Colonic mucosa (tissue), 4 donors: ENCODE measurements at regions not wholly inside any gene's neighbourhood (a gene's known extent, or its start where the extent isn't known, plus 50 kb on each side); places are given as distances from the start of the nearest gene placed in this dataset.

Source experiments
- DNase-seq: peaks from one replicate; pipeline ENCODE4 v3.0.0-alpha.2; 2020
- H3K27ac ChIP-seq: fragments of 200-600 bp; one replicate; pipeline ENCODE4 v1.8.0; 2021
- H3K27me3 ChIP-seq: fragments of 200-600 bp; one replicate; pipeline ENCODE4 v1.8.0; 2021
- H3K36me3 ChIP-seq: fragments of 200-600 bp; one replicate; pipeline ENCODE4 v1.8.0; 2021
- H3K4me1 ChIP-seq: fragments of 200-600 bp; one replicate; pipeline ENCODE4 v1.8.0; 2021; ENCODE audit warnings: mild to moderate bottlenecking
- H3K4me3 ChIP-seq: fragments of 200-600 bp; one replicate; pipeline ENCODE4 v1.8.0; 2021
- H3K9ac ChIP-seq, 2 donors: one replicate each; pipeline ENCODE4 v1.7.0; 2013; ENCODE audit warnings: control low read depth in 2 of 2, low read depth in 2 of 2, low read length in 2 of 2
- H3K9me3 ChIP-seq: fragments of 200-600 bp; one replicate; pipeline ENCODE4 v1.8.0; 2021
- CTCF ChIP-seq: fragments of 200-600 bp; IDR thresholded peaks from one replicate; pipeline ENCODE4 v1.8.0; 2022; ENCODE audit warnings: antibody characterized with exemption, mild to moderate bottlenecking
- intact Hi-C: fragments of 100-400 bp; cut with DNase I; formaldehyde crosslinking; loops from one replicate; pipeline ENCODE4 v1.14.1; 2022
- donor health status: healthy.
- donor health status: DM: no; HTN: no; CAD: no.
- donor health status: DM: no; HTN: no; CAD: no.

- no peak for TF ChIP-seq CTCF
- H3K9me3 ChIP-seq, result no peaks in the 10 kb centered on the region
- H3K27me3 ChIP-seq, result no peaks in the 10 kb centered on the region
- H3K36me3 ChIP-seq, result no peaks in the 10 kb centered on the region
- intact Hi-C loops, result no loop called here
- no peaks in the 10 kb centered on the region for H3K4me1 ChIP-seq
- no peak overlapping the region for H3K4me3 ChIP-seq
- H3K9ac ChIP-seq, result no peak overlapping the region
- no peak overlapping the region for H3K27ac ChIP-seq
- no peak for DNase-seq
Observed at GRCh38 chr2:133666621-133667020, 98.4 kb upstream of the NCKAP5 start.

GRCh38 chr2:133667085-133667484 is 98.8 kb upstream of the NCKAP5 start:
- H3K9me3 ChIP-seq, result no peaks in the 10 kb centered on the region
- intact Hi-C loops, result no loop called here
- no peak overlapping the region for H3K9ac ChIP-seq
- DNase-seq, result no peak
- TF ChIP-seq CTCF, result no peak
- H3K27ac ChIP-seq, result no peak overlapping the region
- H3K27me3 ChIP-seq, result no peaks in the 10 kb centered on the region
- H3K4me1 ChIP-seq, result no peaks in the 10 kb centered on the region
- H3K36me3 ChIP-seq, result no peaks in the 10 kb centered on the region
- H3K4me3 ChIP-seq, result no peak overlapping the region

GRCh38 chr2:133667968-133668367 is 99.7 kb upstream of the NCKAP5 start:
- H3K36me3 ChIP-seq, result no peaks in the 10 kb centered on the region
- TF ChIP-seq CTCF, result no peak
- H3K9ac ChIP-seq, result no peak overlapping the region
- no peaks in the 10 kb centered on the region for H3K4me1 ChIP-seq
- H3K27ac ChIP-seq, result no peak overlapping the region
- no peak overlapping the region for H3K4me3 ChIP-seq
- no peak for DNase-seq
- intact Hi-C loops, result no loop called here
- H3K9me3 ChIP-seq, result no peaks in the 10 kb centered on the region
- no peaks in the 10 kb centered on the region for H3K27me3 ChIP-seq

GRCh38 chr2:133668547-133668946 is 100.3 kb upstream of the NCKAP5 start:
- no peaks in the 10 kb centered on the region for H3K9me3 ChIP-seq
- no peak for DNase-seq

GRCh38 chr2:133673305-133673905 is 105.1 kb upstream of the NCKAP5 start:
- no peak overlapping the region for H3K27ac ChIP-seq
- H3K9ac ChIP-seq, result no peak overlapping the region
- H3K4me3 ChIP-seq, result no peak overlapping the region
- TF ChIP-seq CTCF, result no peak
- no peaks in the 10 kb centered on the region for H3K9me3 ChIP-seq
- intact Hi-C loops, result no loop called here
- H3K4me1 ChIP-seq, result no peaks in the 10 kb centered on the region
- H3K27me3 ChIP-seq, result no peaks in the 10 kb centered on the region
- no peak for DNase-seq
- H3K36me3 ChIP-seq, result no peaks in the 10 kb centered on the region

More at GRCh38 chr2:133668547-133668946, 100.3 kb upstream of the NCKAP5 start:
- H3K36me3 ChIP-seq, result no peaks in the 10 kb centered on the region
- no peaks in the 10 kb centered on the region for H3K4me1 ChIP-seq
- H3K27me3 ChIP-seq, result no peaks in the 10 kb centered on the region
- intact Hi-C loops, result no loop called here
- TF ChIP-seq CTCF, result no peak
- no peak overlapping the region for H3K9ac ChIP-seq
- H3K27ac ChIP-seq, result no peak overlapping the region
- H3K4me3 ChIP-seq, result no peak overlapping the region

- H3K9me3 ChIP-seq, result no peaks in the 10 kb centered on the region
- no peaks in the 10 kb centered on the region for H3K36me3 ChIP-seq
- H3K9ac ChIP-seq, result no peak overlapping the region
- no peak overlapping the region for H3K27ac ChIP-seq
- no peak for DNase-seq
- TF ChIP-seq CTCF, result no peak
- H3K4me1 ChIP-seq, result no peaks in the 10 kb centered on the region
- intact Hi-C loops, result no loop called here
- no peaks in the 10 kb centered on the region for H3K27me3 ChIP-seq
- H3K4me3 ChIP-seq, result no peak overlapping the region
Observed at GRCh38 chr2:133674066-133674432, 105.8 kb upstream of the NCKAP5 start.
